H1 (cell line): ENCODE measurements at regions not wholly inside any gene's neighbourhood (a gene's known extent, or its start where the extent isn't known, plus 50 kb on each side); places are given as distances from the start of the nearest gene placed in this dataset.

ENCODE experiments used
- ATF3 ChIP-seq: IDR thresholded peaks from 2 replicates; pipeline ENCODE4 v1.6.1; 2011; ENCODE audit warnings: low read depth, mild to moderate bottlenecking, low read length; ENCODE audit not compliant: insufficient read depth
- EP300 ChIP-seq, 2 experiments: IDR thresholded peaks; 1 replicate in 1 of 2; 2 replicates in 1 of 2; pipeline ENCODE4 v1.6.1; 2011 to 2012; ENCODE audit warnings: low read depth in 2 of 2, low read length in 2 of 2, mild to moderate bottlenecking in 2 of 2, borderline replicate concordance in 1 of 2, inconsistent platforms in 1 of 2, moderate library complexity in 1 of 2
- SIN3A ChIP-seq, 2 experiments: IDR thresholded peaks in 1 of 2; conservative IDR thresholded peaks in 1 of 2; 2 replicates each; pipeline ENCODE4 v1.6.1; 2011 to 2012; ENCODE audit warnings: low read length in 2 of 2, improper control_type of control experiment in 1 of 2, low read depth in 1 of 2, mild to moderate bottlenecking in 1 of 2
- SIX5 ChIP-seq: IDR thresholded peaks from 2 replicates; pipeline ENCODE4 v1.6.1; 2011; ENCODE audit warnings: mild to moderate bottlenecking, low read depth, low read length
- SRF ChIP-seq: IDR thresholded peaks from 2 replicates; pipeline ENCODE4 v1.6.1; 2011; ENCODE audit warnings: mild to moderate bottlenecking, low read depth, low read length, moderate library complexity
- ZNF274 ChIP-seq: IDR thresholded peaks from 2 replicates; pipeline ENCODE4 v1.7.0; 2012; ENCODE audit warnings: low read length, borderline replicate concordance; ENCODE audit errors: extremely low read depth

GRCh38 chr14:39768589-39768988 lies 336.4 kb upstream of the FBXO33 start (continued):
- no peak for TF ChIP-seq EP300 (IDR thresholded peaks at IDR 0.05; ENCODE audit: borderline replicate concordance in 1 of 2, low read depth in 2 of 2, low read length in 2 of 2)
- no peak for TF ChIP-seq SIN3A (conservative IDR thresholded peaks at IDR 0.05 in 1 of 2, IDR thresholded peaks at IDR 0.05 in 1 of 2; ENCODE audit: low read depth in 1 of 2, low read length in 2 of 2)
- no peak for TF ChIP-seq SRF
- TF ChIP-seq SIX5, result no peak
- no peak for TF ChIP-seq ZNF274
- TF ChIP-seq ATF3, result no peak
